ENCODE measurements at regions not wholly inside any gene's neighbourhood (a gene's known extent, or its start where the extent isn't known, plus 50 kb on each side); places are given as distances from the start of the nearest gene placed in this dataset. TPM values are rescaled to one million over a fixed set of nuclear protein-coding genes. Genes with fewer than 3 reads are reported as not detected.

- no peak for TF ChIP-seq CTCF (IDR thresholded peaks at IDR 0.05; ENCODE audit: insufficient read depth, low read length)
- no peak overlapping the region for H3K4me3 ChIP-seq (ENCODE audit: low read depth, low read length)
- DNase-seq (ENCODE audit: low read depth): no peak
These were observed 475.2 kb upstream of the CDH18 start for GRCh38 chr5:20463206-20463605.

- no peak for TF ChIP-seq CTCF (IDR thresholded peaks at IDR 0.05; ENCODE audit: insufficient read depth, low read length)
- H3K4me3 ChIP-seq (ENCODE audit: low read depth, low read length): no peak overlapping the region
- no peak for DNase-seq (ENCODE audit: low read depth)
These were observed 458.1 kb upstream of the CDH18 start for GRCh38 chr5:20446121-20446520.

GRCh38 chr5:20445326-20445860 lies 457.4 kb upstream of the CDH18 start:
- DNase-seq (ENCODE audit: low read depth): no peak
- no peak overlapping the region for H3K4me3 ChIP-seq (ENCODE audit: low read depth, low read length)
- no peak for TF ChIP-seq CTCF (IDR thresholded peaks at IDR 0.05; ENCODE audit: insufficient read depth, low read length)

DNA sequence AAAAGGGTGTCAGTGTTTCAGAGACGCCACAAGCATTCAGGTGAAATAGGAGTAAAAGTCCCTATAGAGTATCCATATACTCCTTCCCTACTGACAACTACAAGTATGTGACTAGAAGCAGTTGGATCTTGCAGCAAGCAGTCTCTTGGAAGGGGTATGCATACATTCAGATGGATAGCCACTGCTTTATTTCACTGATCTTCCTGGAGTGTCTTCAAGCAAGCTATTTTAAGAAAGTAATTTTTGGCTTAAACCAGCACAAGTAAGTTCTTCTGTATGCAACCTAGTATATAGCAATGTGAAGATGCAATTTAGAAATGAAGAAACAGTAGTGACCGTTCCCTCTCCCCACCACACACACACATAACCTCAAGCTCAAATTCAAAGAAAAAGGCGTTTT lies 446.8 kb upstream of the CDH18 start:
- no peak for DNase-seq (ENCODE audit: low read depth)
- H3K4me3 ChIP-seq (ENCODE audit: low read depth, low read length): no peak overlapping the region
- no peak for TF ChIP-seq CTCF (IDR thresholded peaks at IDR 0.05; ENCODE audit: insufficient read depth, low read length)

- no peak overlapping the region for H3K4me3 ChIP-seq (ENCODE audit: low read depth, low read length)
- TF ChIP-seq CTCF (IDR thresholded peaks at IDR 0.05; ENCODE audit: insufficient read depth, low read length): no peak
These were observed 433.1 kb upstream of the CDH18 start for GRCh38 chr5:20420991-20421595.

More at GRCh38 chr5:20420991-20421595, 433.1 kb upstream of the CDH18 start:
- no peak for DNase-seq (ENCODE audit: low read depth)

Small RNA genes in the stretch of these regions (small RNA-seq; reads per million reads assigned to genes)
- not detected for gene AC091946.2
- not detected for gene AC140172.1
